ENCODE measurements at regions not wholly inside any gene's neighbourhood (a gene's known extent, or its start where the extent isn't known, plus 50 kb on each side); places are given as distances from the start of the nearest gene placed in this dataset.

GRCh38 chr3:124107104-124107890 is 115.4 kb upstream of the ROPN1 start:
- TF ChIP-seq CTCF (conservative IDR thresholded peaks at IDR 0.05; ENCODE audit: low read length) (no peak), EZH2phosphoT487 (IDR thresholded peaks at IDR 0.05; ENCODE audit: borderline replicate concordance) (no peak)
- Histone ChIP-seq H3K27me3 (ENCODE audit: insufficient read depth, low read length, poor library complexity, severe bottlenecking) (no peaks in the 10 kb centered on the region), H4K20me1 (ENCODE audit: insufficient read depth, low read length, poor library complexity, severe bottlenecking) (no peaks in the 10 kb centered on the region), H3K4me3 (ENCODE audit: low read length, poor library complexity, severe bottlenecking) (no peak overlapping the region), H3K79me2 (ENCODE audit: insufficient read depth, low read length) (no peaks in the 10 kb centered on the region), H3K9me2 (replicated peaks; ENCODE audit: low read depth, low read length) (no peaks in the 10 kb centered on the region), H3K4me2 (ENCODE audit: low read depth, low read length, poor library complexity, severe bottlenecking) (no peak overlapping the region), H3K9ac (ENCODE audit: low read depth, low read length, poor library complexity, severe bottlenecking) (no peak overlapping the region), H2AFZ (ENCODE audit: low read length) (no peak overlapping the region), H3K9me3 (ENCODE audit: insufficient read depth, low read depth, low read length) (no peaks in the 10 kb centered on the region), H3F3A (ENCODE audit: low read depth) (no peaks in the 10 kb centered on the region), H3K4me1 (ENCODE audit: insufficient read depth, low read length, poor library complexity, severe bottlenecking) (no peaks in the 10 kb centered on the region), H3K36me3 (ENCODE audit: insufficient read depth, low read length) (no peaks in the 10 kb centered on the region)

- no peak overlapping the region for H2AFZ ChIP-seq (ENCODE audit: low read length)
- TF ChIP-seq CTCF (conservative IDR thresholded peaks at IDR 0.05; ENCODE audit: low read length) (no peak), EZH2phosphoT487 (IDR thresholded peaks at IDR 0.05; ENCODE audit: borderline replicate concordance) (no peak)
- H3F3A ChIP-seq (ENCODE audit: low read depth): no peaks in the 10 kb centered on the region
- H3K4me2 ChIP-seq (ENCODE audit: low read depth, low read length, poor library complexity, severe bottlenecking): no peak overlapping the region
- H3K36me3 ChIP-seq (ENCODE audit: insufficient read depth, low read length): no peaks in the 10 kb centered on the region
- no peaks in the 10 kb centered on the region for H3K4me1 ChIP-seq (ENCODE audit: insufficient read depth, low read length, poor library complexity, severe bottlenecking)
- H3K27me3 ChIP-seq (ENCODE audit: insufficient read depth, low read length, poor library complexity, severe bottlenecking): no peaks in the 10 kb centered on the region
- no peaks in the 10 kb centered on the region for H4K20me1 ChIP-seq (ENCODE audit: insufficient read depth, low read length, poor library complexity, severe bottlenecking)
- H3K9ac ChIP-seq (ENCODE audit: low read depth, low read length, poor library complexity, severe bottlenecking): no peak overlapping the region
- no peaks in the 10 kb centered on the region for H3K9me3 ChIP-seq (ENCODE audit: insufficient read depth, low read depth, low read length)
- no peak overlapping the region for H3K4me3 ChIP-seq (ENCODE audit: low read length, poor library complexity, severe bottlenecking)
- H3K9me2 ChIP-seq (replicated peaks; ENCODE audit: low read depth, low read length): no peaks in the 10 kb centered on the region
- no peaks in the 10 kb centered on the region for H3K79me2 ChIP-seq (ENCODE audit: insufficient read depth, low read length)
Observed at GRCh38 chr3:124108446-124108845, 116.5 kb upstream of the ROPN1 start.

GRCh38 chr3:124113485-124113884 is 121.6 kb upstream of the ROPN1 start:
- H3F3A ChIP-seq (ENCODE audit: low read depth): no peaks in the 10 kb centered on the region
- no peaks in the 10 kb centered on the region for H3K9me2 ChIP-seq (replicated peaks; ENCODE audit: low read depth, low read length)
- H2AFZ ChIP-seq (ENCODE audit: low read length): no peak overlapping the region
- H3K27me3 ChIP-seq (ENCODE audit: insufficient read depth, low read length, poor library complexity, severe bottlenecking): no peaks in the 10 kb centered on the region
- H3K9ac ChIP-seq (ENCODE audit: low read depth, low read length, poor library complexity, severe bottlenecking): no peak overlapping the region
- no peak overlapping the region for H3K4me3 ChIP-seq (ENCODE audit: low read length, poor library complexity, severe bottlenecking)
- H4K20me1 ChIP-seq (ENCODE audit: insufficient read depth, low read length, poor library complexity, severe bottlenecking): no peaks in the 10 kb centered on the region
- TF ChIP-seq CTCF (conservative IDR thresholded peaks at IDR 0.05; ENCODE audit: low read length): no peak
- TF ChIP-seq EZH2phosphoT487 (IDR thresholded peaks at IDR 0.05; ENCODE audit: borderline replicate concordance): no peak
- no peaks in the 10 kb centered on the region for H3K4me1 ChIP-seq (ENCODE audit: insufficient read depth, low read length, poor library complexity, severe bottlenecking)
- H3K36me3 ChIP-seq (ENCODE audit: insufficient read depth, low read length): no peaks in the 10 kb centered on the region
- H3K4me2 ChIP-seq (ENCODE audit: low read depth, low read length, poor library complexity, severe bottlenecking): no peak overlapping the region
- H3K9me3 ChIP-seq (ENCODE audit: insufficient read depth, low read depth, low read length): no peaks in the 10 kb centered on the region
- no peaks in the 10 kb centered on the region for H3K79me2 ChIP-seq (ENCODE audit: insufficient read depth, low read length)

All from Loucy (cell line).